Left cardiac atrium (tissue), 4 donors: ENCODE measurements at regions not wholly inside any gene's neighbourhood (a gene's known extent, or its start where the extent isn't known, plus 50 kb on each side); places are given as distances from the start of the nearest gene placed in this dataset.

Source experiments
- ATAC-seq, 2 donors: fragments of 200-7000 bp; cut with Tn5 transposase; one replicate each; pipeline ENCODE4 v1.9.1; 2020; ENCODE audit warnings: mild to moderate bottlenecking in 2 of 2, moderate library complexity in 2 of 2
- DNase-seq: peaks from one replicate; pipeline ENCODE4 v3.0.0-alpha.2; 2020
- intact Hi-C, 2 donors: fragments of 100-400 bp; cut with DNase I; formaldehyde crosslinking; loops; one replicate each; pipeline versions ENCODE4 v1.14.1 to v1.15.1; 2022 to 2023
- donor health status: DM: no; HTN: yes; CAD: no.
- donor health status: DM: no; HTN: yes; CAD: no; lungs with severe emphysema.
- donor health status: DM: yes; HTN: yes; CAD: no.
- donor health status: Dilated cardiomyopathy.

GRCh38 chr4:28942631-28943030, 1777.5 kb upstream of the PCDH7 start:
- DNase-seq (no peak), ATAC-seq (no peak)
- intact Hi-C loops: no loop called here

- intact Hi-C loops: no loop called here
- no peak for ATAC-seq
- DNase-seq: no peak
These were observed 1772.8 kb upstream of the PCDH7 start for GRCh38 chr4:28947374-28947773.

GRCh38 chr4:28948501-28948900, 1771.7 kb upstream of the PCDH7 start:
- intact Hi-C loops: no loop called here
- no peak for DNase-seq
- no peak for ATAC-seq

- DNase-seq (no peak), ATAC-seq (peak in 1 of 2 donors; percentile 58)
- intact Hi-C loops: no loop called here
These were observed 1753.2 kb upstream of the PCDH7 start for GRCh38 chr4:28966982-28967381.

GRCh38 chr4:28973587-28974350, 1746.4 kb upstream of the PCDH7 start:
- ATAC-seq (no peak), DNase-seq (no peak)
- intact Hi-C loops: no loop called here

- DNase-seq: no peak
- no peak for ATAC-seq
- intact Hi-C loops: no loop called here
These were observed 1743.8 kb upstream of the PCDH7 start for GRCh38 chr4:28976369-28976768.

- intact Hi-C loops: no loop called here
- peak in 1 of 2 donors; percentile 21 for ATAC-seq
- DNase-seq: no peak
These were observed 1718.0 kb upstream of the PCDH7 start for GRCh38 chr4:29002151-29002550.

GRCh38 chr4:29005838-29006237, 1714.3 kb upstream of the PCDH7 start:
- intact Hi-C loops: no loop called here
- DNase-seq: no peak

GRCh38 chr4:29009908-29010307, 1710.3 kb upstream of the PCDH7 start:
- DNase-seq (no peak), ATAC-seq (no peak)
- intact Hi-C loops: no loop called here

More at GRCh38 chr4:29005838-29006237, 1714.3 kb upstream of the PCDH7 start:
- no peak for ATAC-seq

GRCh38 chr4:29013341-29013740, 1706.8 kb upstream of the PCDH7 start:
- no peak for ATAC-seq
- intact Hi-C loops: no loop called here
- no peak for DNase-seq

- no peak for ATAC-seq
- intact Hi-C loops: no loop called here
- no peak for DNase-seq
These were observed 1705.6 kb upstream of the PCDH7 start for GRCh38 chr4:29014555-29014954.

- DNase-seq (no peak), ATAC-seq (no peak)
- intact Hi-C loops: no loop called here
These were observed 1686.5 kb upstream of the PCDH7 start for GRCh38 chr4:29033703-29034102.

GRCh38 chr4:29037501-29037900, 1682.7 kb upstream of the PCDH7 start:
- intact Hi-C loops: no loop called here
- no peak for DNase-seq
- no peak for ATAC-seq

- DNase-seq (no peak), ATAC-seq (no peak)
- intact Hi-C loops: no loop called here
These were observed 1676.8 kb upstream of the PCDH7 start for GRCh38 chr4:29043411-29043810.

- intact Hi-C loops: no loop called here
- no peak for DNase-seq
- no peak for ATAC-seq
These were observed 1674.0 kb upstream of the PCDH7 start for GRCh38 chr4:29046186-29046585.

GRCh38 chr4:29046781-29047180, 1673.4 kb upstream of the PCDH7 start:
- DNase-seq (no peak), ATAC-seq (no peak)
- intact Hi-C loops: no loop called here

- no peak for ATAC-seq
- intact Hi-C loops: no loop called here
- DNase-seq: no peak
These were observed 1672.7 kb upstream of the PCDH7 start for GRCh38 chr4:29047341-29048041.

GRCh38 chr4:29051381-29051965, 1668.7 kb upstream of the PCDH7 start:
- ATAC-seq (no peak), DNase-seq (no peak)
- intact Hi-C loops: no loop called here

- ATAC-seq: no peak
- intact Hi-C loops: no loop called here
- DNase-seq: no peak
These were observed 1667.9 kb upstream of the PCDH7 start for GRCh38 chr4:29052266-29052665.

GRCh38 chr4:29058531-29058930, 1661.6 kb upstream of the PCDH7 start:
- DNase-seq (no peak), ATAC-seq (no peak)
- intact Hi-C loops: no loop called here

- no peak for ATAC-seq
- intact Hi-C loops: no loop called here
These were observed 1653.3 kb upstream of the PCDH7 start for GRCh38 chr4:29066861-29067260.

More at GRCh38 chr4:29066861-29067260, 1653.3 kb upstream of the PCDH7 start:
- DNase-seq: no peak
